DMS 273 (cell line): ENCODE measurements at regions not wholly inside any gene's neighbourhood (a gene's known extent, or its start where the extent isn't known, plus 50 kb on each side); places are given as distances from the start of the nearest gene placed in this dataset.

Source experiments
- DNase-seq: peaks from one replicate; lab custom pipeline; 2025; ENCODE audit not compliant: unreplicated experiment; lab: John Stamatoyannopoulos, UW

GRCh38 chr6:140858381-140858971 is 1274.2 kb upstream of the GJE1 start:
- peak; percentile 24 for DNase-seq

DNA sequence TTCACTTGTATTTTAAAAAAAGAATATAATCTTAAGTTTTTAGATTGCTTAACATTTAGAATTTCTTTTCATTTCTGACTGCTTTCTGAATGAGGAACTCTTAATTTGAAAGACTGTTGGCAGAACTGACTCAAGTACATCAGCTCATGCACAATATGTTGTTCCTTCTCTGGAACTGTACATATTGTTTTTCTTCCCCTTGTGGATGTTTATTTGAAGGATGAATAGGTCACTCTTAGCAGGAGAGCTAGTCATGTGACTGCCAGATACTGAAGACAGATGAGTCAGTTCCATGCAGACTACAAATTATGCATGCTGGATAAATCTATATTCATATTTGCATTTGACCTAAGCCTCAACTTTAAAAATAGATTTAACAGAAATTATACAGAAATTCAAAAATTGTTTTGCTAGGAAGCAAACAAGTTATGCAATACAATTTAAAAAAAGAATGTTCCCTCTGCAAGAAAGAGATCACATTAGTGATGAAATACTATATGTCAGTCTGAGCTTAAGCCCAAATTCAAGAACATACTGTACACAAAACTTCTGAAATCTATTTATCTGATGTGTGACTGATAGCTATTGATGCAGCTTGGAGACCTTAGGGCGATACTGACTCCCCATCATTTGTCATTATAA is 1274.9 kb upstream of the GJE1 start:
- DNase-seq = peak; percentile 28

DNA sequence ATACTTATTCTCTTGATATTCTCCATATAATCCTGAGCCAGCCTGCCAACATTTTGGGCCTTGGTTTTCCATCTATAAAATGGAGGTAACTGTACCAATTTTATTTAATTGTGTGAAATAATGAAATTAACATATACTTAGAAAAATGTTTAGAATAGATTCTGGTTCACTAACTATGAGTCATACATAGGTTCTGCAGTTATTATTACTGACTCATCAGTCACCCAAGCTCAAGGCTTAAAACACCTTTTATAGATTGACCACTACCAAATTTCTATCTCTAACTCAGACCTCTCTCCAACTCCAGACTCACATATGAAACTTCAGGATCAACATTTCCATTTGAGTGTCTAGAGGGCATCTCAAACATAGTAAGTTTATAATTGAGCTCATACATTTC is 1277.2 kb upstream of the GJE1 start:
- no peak for DNase-seq

GRCh38 chr6:140854318-140854717 is 1278.4 kb upstream of the GJE1 start:
- DNase-seq = no peak

DNA sequence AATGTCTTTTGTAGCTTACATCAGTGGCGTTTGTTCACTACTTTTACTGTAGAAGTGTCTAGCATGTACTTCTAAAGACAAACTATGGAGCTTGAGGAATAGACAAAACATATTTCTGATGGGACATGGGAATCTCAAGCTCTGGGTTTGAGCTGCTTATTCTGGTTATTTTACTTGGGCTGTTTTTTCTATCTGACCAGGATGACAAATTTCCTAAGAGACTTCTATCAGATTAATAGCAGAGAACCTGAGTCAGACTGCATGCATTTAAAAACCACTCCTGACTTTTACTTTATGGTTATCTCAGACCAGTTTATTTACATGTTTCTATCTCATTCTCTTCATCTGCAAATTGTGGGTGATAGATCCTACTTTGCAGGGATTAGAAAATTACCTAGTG is 1282.3 kb upstream of the GJE1 start:
- DNase-seq = no peak

GRCh38 chr6:140849456-140849855 is 1283.3 kb upstream of the GJE1 start:
- no peak for DNase-seq

DNA sequence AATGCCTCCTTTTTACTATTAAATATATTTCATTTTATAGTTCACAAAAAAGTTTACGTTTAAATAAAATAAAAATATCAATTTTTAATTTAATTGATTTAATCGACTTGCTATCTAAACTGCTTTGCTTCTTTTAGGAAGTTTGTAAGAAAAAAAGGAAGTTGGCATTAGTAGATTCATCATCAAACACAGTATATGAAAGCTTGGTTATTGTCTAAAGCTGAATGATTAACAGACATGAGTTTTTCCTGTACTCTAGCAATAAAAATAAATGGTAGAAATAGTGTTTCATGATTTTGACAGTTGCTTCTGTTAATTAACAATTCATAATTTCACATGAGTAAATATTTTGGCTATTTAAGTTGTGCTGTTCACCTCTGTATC is 1285.5 kb upstream of the GJE1 start:
- DNase-seq = no peak

GRCh38 chr6:140846503-140847261 is 1286.0 kb upstream of the GJE1 start:
- no peak for DNase-seq

DNA sequence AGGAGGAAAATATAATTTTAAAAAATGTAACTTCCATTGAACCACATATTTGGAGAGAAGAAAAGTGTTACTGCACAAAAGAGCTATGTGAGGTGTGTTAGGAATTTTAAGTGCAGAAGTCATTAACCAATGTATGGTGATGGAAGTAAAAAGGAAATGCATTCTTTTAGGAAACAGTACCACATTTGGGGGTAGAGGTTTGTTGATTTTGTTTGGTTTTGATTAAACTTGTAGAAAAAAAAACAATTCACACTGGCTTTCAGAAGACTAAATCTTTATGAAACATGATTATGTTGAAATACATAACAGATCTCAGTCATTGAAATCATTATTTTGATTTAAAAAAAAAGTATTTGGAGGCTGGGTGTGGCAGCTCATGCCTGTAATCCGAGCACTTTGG is 1287.0 kb upstream of the GJE1 start:
- DNase-seq = no peak

DNA sequence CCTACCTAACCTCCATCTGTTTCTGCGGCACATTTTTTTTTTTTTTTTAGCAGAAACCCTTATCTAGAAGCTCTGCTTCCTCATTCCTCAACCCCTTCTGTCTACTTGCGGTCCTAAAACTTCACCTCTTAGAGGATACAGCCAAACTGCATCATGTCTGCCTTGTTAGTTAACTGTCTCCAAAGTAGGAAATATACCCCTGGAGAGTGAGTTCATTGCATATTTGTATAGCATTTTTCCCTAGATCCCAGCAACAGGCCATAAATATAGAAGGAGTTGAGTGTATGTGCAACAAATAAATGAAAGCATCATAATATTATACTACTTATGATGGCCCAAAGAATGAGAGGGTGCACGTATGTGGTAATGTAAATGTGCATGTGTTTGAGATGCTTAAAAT is 1288.6 kb upstream of the GJE1 start:
- DNase-seq = no peak

- no peak for DNase-seq
Observed at GRCh38 chr6:140833408-140833807, 1299.3 kb upstream of the GJE1 start.

DNA sequence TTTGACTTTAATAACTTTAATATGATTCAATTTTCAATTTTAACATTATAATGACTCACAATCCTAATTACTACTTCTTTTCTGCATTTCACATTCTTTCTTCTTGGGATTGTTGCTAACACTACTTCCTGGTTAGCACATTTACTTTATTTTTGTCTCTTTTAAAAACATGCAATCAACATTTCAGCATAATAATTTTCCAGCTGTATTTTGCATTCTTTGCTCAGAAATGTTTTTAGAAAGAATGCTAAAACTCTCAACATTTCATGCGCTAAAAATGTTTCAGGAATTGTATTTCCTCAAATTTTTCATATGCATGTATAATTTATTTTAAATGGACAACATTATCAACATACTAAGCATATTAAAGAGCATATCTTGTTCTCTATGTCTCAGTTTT is 1302.1 kb upstream of the GJE1 start:
- DNase-seq = no peak

- no peak for DNase-seq
Observed at GRCh38 chr6:140828856-140829255, 1303.9 kb upstream of the GJE1 start.

DNA sequence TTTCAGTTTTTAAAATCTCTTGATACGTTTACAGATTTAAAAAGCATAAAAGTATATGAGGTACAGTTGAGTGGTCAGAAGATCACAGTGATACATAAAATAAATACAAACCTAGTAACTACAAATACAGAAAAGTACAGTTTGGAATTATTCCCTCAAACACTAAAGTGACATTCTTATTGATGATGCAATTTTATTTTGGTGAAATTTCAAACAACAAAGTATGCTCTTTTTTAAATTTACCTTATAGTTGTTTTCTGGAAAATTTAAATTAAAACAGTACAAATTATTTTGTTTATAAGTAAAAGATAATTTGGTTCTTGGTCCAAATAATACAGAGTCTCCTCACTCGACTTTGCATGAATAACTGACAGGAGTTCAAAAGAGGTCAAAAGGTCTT is 1305.1 kb upstream of the GJE1 start:
- DNase-seq = no peak

GRCh38 chr6:140825731-140826130 is 1307.0 kb upstream of the GJE1 start:
- DNase-seq = no peak

GRCh38 chr6:140824595-140824994 is 1308.1 kb upstream of the GJE1 start:
- no peak for DNase-seq

- no peak for DNase-seq
Observed at GRCh38 chr6:140821196-140821595, 1311.5 kb upstream of the GJE1 start.

DNA sequence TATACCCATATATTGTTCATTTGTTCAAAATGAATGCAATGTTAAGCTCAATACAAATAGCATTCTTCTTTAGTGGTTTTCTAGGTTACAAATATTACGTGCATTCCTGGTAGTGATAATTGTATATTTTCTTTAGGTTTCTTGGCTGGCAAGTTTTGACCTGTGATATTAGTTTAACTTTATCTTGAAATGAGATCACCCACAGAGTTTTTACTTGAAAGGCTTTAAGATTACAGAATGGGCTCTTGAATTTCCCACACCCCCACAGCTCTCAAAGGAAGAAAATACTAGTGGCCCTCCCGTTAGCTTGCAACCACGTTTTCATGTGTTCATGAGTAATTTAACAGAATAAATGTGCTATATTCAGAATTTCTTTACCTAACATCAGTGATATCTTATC is 1315.5 kb upstream of the GJE1 start:
- DNase-seq = no peak

DNA sequence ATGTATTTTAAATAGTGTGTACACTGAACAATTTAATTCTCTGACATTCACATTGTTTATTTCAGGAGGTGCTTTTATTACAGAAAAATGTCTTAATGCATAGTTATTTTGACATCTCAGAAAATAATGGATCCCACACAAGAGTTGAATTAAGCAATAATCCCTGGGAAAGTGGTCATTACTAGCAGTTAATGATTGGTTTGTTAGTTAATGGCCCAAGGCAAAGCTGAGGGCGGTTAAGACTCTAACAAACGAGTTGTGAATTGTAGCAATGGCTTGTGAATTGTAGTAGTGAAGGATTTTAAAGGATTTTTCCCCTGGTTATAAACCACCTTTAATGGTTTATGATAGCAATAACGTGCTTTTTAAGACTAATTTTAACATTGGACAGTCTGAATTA is 1316.0 kb upstream of the GJE1 start:
- DNase-seq = no peak

GRCh38 chr6:140812636-140813035 is 1320.1 kb upstream of the GJE1 start:
- no peak for DNase-seq

GRCh38 chr6:140811642-140812041 is 1321.1 kb upstream of the GJE1 start:
- no peak for DNase-seq

- no peak for DNase-seq
Observed at GRCh38 chr6:140809694-140810101, 1323.0 kb upstream of the GJE1 start.

DNA sequence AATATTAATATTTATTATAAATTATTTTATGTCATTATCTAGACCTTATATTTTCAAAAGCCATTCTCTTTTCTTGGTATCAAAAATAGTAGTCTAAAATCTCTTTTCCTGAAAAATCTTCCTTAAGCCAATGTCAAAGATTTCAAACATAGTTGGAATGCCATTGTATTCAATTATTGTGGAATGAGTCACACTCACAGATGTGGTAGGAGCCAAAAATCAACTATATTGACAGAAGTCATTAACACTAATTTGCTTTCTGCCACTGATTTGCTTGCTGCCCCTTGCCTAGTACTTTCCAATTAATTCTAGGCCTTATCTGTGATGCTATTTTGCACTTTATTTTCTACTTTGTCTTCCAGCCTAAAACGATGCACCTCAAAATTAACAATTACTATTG is 1326.3 kb upstream of the GJE1 start:
- DNase-seq = no peak
